ENCODE measurements at regions not wholly inside any gene's neighbourhood (a gene's known extent, or its start where the extent isn't known, plus 50 kb on each side); places are given as distances from the start of the nearest gene placed in this dataset.
A peak's percentile ranks its signal among the peaks of the same experiment; 100 is the strongest.
"Not testable (repeated sequence)": the region's sequence is repeated elsewhere in the genome, so short reads cannot be mapped to it uniquely, and the experiment has no call there.

DNA sequence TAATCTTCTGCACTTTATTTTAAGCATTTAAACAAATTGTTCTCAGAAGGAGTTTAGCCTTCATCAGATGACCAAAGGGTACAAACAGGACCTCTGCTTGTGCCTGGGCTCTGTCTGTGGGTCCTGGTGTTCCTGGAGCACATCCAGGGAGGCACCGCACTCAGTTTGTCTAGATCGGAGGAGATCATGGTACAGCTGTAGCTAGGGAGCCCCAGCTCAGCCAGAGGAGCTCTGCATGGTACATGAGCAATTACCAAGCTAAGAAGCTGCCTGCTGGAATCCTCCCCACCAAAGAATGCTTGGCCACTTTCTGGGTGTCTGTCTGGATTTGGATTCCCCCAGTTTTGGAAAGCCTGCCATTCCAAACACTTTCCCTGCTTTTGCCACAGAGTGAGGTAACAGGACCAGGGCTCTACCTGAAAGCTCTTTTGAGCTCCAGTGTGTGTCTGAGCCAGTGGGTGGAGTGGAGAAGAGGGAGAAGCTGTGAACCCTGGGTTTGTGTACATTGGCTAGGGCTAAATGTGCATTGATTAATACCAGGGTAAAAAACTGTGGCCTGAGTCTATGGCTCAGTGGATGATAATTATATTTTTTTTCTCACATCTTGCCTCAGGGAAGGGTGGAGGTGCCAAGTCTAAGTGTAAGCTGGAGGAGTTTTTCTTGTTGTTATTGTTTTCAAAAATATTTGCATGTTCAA is 163.7 kb upstream of the IGF1 start:
- no peaks in the 10 kb centered on the region for H3K36me3 ChIP-seq
- ATAC-seq = no peak
- H3K9me3 ChIP-seq = peaks cover 0 to 23% (median 6%) of the 10 kb centered on the region in 11 donors
- intact Hi-C loops (cut with DNase I) = no loop called here
- H3K4me1 ChIP-seq = no peaks in the 10 kb centered on the region
- H3K27ac ChIP-seq = no peak overlapping the region
- no peak for DNase-seq
- TF ChIP-seq, protein P1, sequence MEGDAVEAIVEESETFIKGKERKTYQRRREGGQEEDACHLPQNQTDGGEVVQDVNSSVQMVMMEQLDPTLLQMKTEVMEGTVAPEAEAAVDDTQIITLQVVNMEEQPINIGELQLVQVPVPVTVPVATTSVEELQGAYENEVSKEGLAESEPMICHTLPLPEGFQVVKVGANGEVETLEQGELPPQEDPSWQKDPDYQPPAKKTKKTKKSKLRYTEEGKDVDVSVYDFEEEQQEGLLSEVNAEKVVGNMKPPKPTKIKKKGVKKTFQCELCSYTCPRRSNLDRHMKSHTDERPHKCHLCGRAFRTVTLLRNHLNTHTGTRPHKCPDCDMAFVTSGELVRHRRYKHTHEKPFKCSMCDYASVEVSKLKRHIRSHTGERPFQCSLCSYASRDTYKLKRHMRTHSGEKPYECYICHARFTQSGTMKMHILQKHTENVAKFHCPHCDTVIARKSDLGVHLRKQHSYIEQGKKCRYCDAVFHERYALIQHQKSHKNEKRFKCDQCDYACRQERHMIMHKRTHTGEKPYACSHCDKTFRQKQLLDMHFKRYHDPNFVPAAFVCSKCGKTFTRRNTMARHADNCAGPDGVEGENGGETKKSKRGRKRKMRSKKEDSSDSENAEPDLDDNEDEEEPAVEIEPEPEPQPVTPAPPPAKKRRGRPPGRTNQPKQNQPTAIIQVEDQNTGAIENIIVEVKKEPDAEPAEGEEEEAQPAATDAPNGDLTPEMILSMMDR (IDR thresholded peaks at IDR 0.05) = no peak
- 78 to 90% methylated on average over 2 of the region's 2 CpGs for WGBS, 2 donors
- H3K27me3 ChIP-seq = peaks cover 0 to 2% (median 0%) of the 10 kb centered on the region in 7 donors
- no peak overlapping the region for H3K4me3 ChIP-seq

DNA sequence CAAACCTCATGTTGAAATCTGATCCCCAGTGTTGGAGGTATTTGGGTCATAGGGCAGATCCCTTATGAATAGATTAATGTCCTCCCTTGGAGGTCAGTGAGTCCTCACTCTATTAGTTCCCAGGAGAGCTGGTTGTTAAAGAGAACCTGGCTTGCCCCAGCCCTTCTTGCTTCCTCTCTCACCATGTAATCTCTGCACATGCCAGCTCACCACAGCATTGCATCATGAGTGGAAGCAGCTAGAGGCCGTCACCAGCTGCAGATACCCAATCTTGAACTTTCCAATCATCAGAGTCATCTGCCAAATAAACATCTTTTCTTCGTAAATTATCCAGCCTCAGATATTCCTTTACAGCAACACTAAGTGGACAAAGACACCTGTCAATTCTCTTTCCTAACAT is 161.8 kb upstream of the IGF1 start:
- peaks cover 0 to 2% (median 0%) of the 10 kb centered on the region in 7 donors for H3K27me3 ChIP-seq
- no peaks in the 10 kb centered on the region for H3K36me3 ChIP-seq
- intact Hi-C loops (cut with DNase I) = no loop called here
- H3K4me3 ChIP-seq = no peak overlapping the region
- H3K27ac ChIP-seq = no peak overlapping the region
- WGBS, 2 donors = 56 to 58% methylated on average over 2 of the region's 2 CpGs
- DNase-seq = no peak
- H3K9me3 ChIP-seq = peaks cover 0 to 23% (median 6%) of the 10 kb centered on the region in 11 donors
- TF ChIP-seq, protein P1 (IDR thresholded peaks at IDR 0.05) = no peak
- no peak for ATAC-seq
- H3K4me1 ChIP-seq = no peaks in the 10 kb centered on the region

DNA sequence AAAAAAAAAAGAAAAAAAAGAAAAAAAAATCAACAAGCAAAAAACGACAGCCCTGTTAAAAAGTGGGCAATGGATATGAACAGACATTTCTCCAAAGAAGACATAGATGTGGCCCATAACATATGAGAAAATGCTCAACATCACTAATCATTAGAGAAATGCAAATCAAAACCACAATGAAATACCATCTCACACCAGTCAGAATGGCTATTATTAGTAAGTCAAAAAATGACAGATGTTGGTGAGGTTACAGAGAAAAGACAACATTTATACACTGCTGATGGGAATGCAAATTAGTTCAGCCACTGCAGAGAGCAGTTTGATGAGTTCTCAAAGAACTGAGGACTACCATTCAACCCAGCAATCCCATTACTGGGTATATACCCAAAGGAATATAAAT is 160.3 kb upstream of the IGF1 start:
- WGBS, 2 donors = 83 to 86% methylated on average over 1 of the region's 1 CpG
- H3K4me3 ChIP-seq; H3K36me3 ChIP-seq; intact Hi-C loops (cut with DNase I); H3K4me1 ChIP-seq; H3K27me3 ChIP-seq; DNase-seq; ATAC-seq; H3K27ac ChIP-seq: not testable (repeated sequence)
- H3K9me3 ChIP-seq = peaks cover 0 to 23% (median 6%) of the 10 kb centered on the region in 11 donors

DNA sequence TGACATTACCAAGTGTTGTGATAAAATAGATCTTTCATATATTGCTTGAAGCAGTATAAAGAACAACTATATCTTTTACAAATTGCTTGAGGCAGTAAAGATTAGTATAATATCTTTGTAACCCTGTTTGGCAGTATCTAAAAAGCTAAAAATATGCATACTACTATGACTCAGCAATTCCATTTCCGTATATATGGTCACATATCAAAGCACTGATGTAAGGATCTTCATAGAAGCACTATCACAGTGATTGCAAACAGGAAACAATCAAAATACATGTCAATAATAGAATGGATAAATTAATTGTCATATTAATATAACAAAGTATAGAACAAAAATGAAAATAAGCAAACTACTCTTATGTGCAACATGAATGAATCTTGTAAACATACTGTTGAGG is 158.4 kb upstream of the IGF1 start:
- DNase-seq = no peak
- WGBS, 2 donors = 35 to 45% methylated on average over 1 of the region's 1 CpG
- Histone ChIP-seq H3K27ac (no peak overlapping the region), H3K36me3 (no peaks in the 10 kb centered on the region), H3K9me3 (peaks cover 0 to 23% (median 6%) of the 10 kb centered on the region in 11 donors), H3K27me3 (no peaks in the 10 kb centered on the region), H3K4me1 (no peaks in the 10 kb centered on the region), H3K4me3 (no peak overlapping the region)
- intact Hi-C loops (cut with DNase I) = no loop called here
- TF ChIP-seq, protein P1 (IDR thresholded peaks at IDR 0.05) = no peak
- ATAC-seq = no peak

DNA sequence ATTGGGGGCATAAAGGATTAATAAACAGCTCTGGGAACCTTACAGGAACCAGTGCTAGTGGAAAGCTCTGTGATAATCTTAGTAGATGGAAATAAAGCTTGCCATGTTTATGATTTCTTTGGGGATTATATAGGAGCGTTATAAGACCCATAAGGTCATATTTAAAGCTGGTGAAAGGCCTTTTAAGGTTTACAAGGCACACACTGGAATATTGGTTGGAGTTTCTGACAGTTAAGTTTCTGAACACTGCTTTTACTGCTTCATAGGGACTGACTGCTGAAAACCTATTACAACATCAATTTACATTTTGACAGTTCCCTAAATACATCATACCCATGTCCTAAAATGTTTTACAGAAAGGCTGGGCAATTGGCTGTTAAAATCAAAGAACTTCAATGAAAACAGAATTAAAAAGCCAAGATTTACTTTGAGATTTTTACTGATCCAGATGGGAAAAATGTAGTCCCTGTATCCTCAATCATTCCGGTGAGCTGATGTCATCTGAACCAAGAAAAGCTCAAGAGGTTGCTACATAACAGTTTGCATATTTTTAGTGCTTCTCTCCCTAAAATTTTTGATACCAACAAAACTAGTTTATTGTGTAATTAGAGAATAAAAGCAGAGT is 153.7 kb upstream of the IGF1 start:
- Histone ChIP-seq H3K4me3 (no peak overlapping the region), H3K36me3 (no peaks in the 10 kb centered on the region), H3K27ac (no peak overlapping the region), H3K9me3 (peaks cover 0 to 6% (median 0%) of the 10 kb centered on the region in 11 donors), H3K27me3 (no peaks in the 10 kb centered on the region), H3K4me1 (no peaks in the 10 kb centered on the region)
- whole genome bisulfite sequencing, 2 donors = 51 to 61% methylated on average over 2 of the region's 2 CpGs
- intact Hi-C loops (cut with DNase I) = no loop called here
- peak in 3 of 8 donors; percentile 30 to 66 (median 49) for ATAC-seq
- TF ChIP-seq, protein P1 (IDR thresholded peaks at IDR 0.05) = no peak
- DNase-seq = no peak
